Heart left ventricle (tissue), 16 donors: ENCODE measurements at regions not wholly inside any gene's neighbourhood (a gene's known extent, or its start where the extent isn't known, plus 50 kb on each side); places are given as distances from the start of the nearest gene placed in this dataset.

Source experiments
- ATAC-seq, 4 donors: fragments of 200-7000 bp; cut with Tn5 transposase; one replicate each; pipeline ENCODE4 v1.9.1; 2020 to 2022; ENCODE audit warnings: moderate library complexity in 4 of 4, mild to moderate bottlenecking in 3 of 4, moderate number of reproducible peaks in 1 of 4
- DNase-seq, 5 donors: peaks; one replicate each; pipeline ENCODE4 v3.0.0-alpha.2; 2020
- H3K27ac ChIP-seq, 12 donors: fragments of 200-600 bp; sonication (generic) in 4 of 12; one replicate each; pipeline versions ENCODE4 v1.5.0 to v1.8.0; 2016 to 2022; ENCODE audit warnings: mild to moderate bottlenecking in 2 of 12
- H3K27me3 ChIP-seq, 9 donors: fragments of 200-600 bp; sonication (generic) in 2 of 9; one replicate each; pipeline versions ENCODE4 v1.5.1 to v1.8.0; 2016 to 2022; ENCODE audit warnings: mild to moderate bottlenecking in 3 of 9
- H3K36me3 ChIP-seq, 9 donors: fragments of 200-600 bp; sonication (generic) in 2 of 9; one replicate each; pipeline versions ENCODE4 v1.5.0 to v1.8.0; 2018 to 2022; ENCODE audit warnings: mild to moderate bottlenecking in 2 of 9
- H3K4me1 ChIP-seq, 12 donors: fragments of 200-600 bp; sonication (generic) in 4 of 12; one replicate each; pipeline versions ENCODE4 v1.5.0 to v1.8.0; 2016 to 2022; ENCODE audit warnings: mild to moderate bottlenecking in 3 of 12
- H3K4me3 ChIP-seq, 12 donors: fragments of 200-600 bp; sonication (generic) in 4 of 12; one replicate each; pipeline versions ENCODE4 v1.5.0 to v1.8.0; 2017 to 2022; ENCODE audit warnings: mild to moderate bottlenecking in 9 of 12, moderate library complexity in 4 of 12
- H3K9me3 ChIP-seq, 12 donors: fragments of 200-600 bp; sonication (generic) in 4 of 12; one replicate each; pipeline versions ENCODE4 v1.5.0 to v1.8.0; 2016 to 2022; ENCODE audit warnings: mild to moderate bottlenecking in 1 of 12
- CTCF ChIP-seq, 12 donors: fragments of 200-600 bp; sonication (generic) in 4 of 12; IDR thresholded peaks; one replicate each; pipeline versions ENCODE4 v1.5.0 to v1.8.0; 2018 to 2022; ENCODE audit warnings: antibody characterized with exemption in 12 of 12, mild to moderate bottlenecking in 5 of 12
- POLR2A ChIP-seq, 2 donors: fragments of 450-650 bp; IDR thresholded peaks; one replicate each; pipeline ENCODE4 v1.6.1; 2017; ENCODE audit warnings: antibody characterized with exemption in 2 of 2, mild to moderate bottlenecking in 2 of 2, moderate library complexity in 2 of 2
- WGBS, 4 donors: extraction: QIAGEN DNeasy Blood & Tissue Kit in 2 of 4; methylation state at CpG; one replicate each; pipeline versions ENCODE4 v1.1.5 to v1.1.7; 2013 to 2018; 5-methylcytosine and 5-hydroxymethylcytosine counted together
- intact Hi-C, 10 donors: fragments of 100-400 bp; cut with DNase I; formaldehyde crosslinking; loops; one replicate each; pipeline versions ENCODE4 v1.11.1 to v1.14.2; 2022
- donor health status: ischemic (EF 13 %, LVEDD 7.1; RV severe dilation, severe dysfunction).
- donor health status: healthy with polysubstance abuse.
- donor health status: DM: no; HTN: yes; CAD: no.
- donor health status: DM: no; HTN: no; CAD: no.
- donor health status: ischemic (EF 25% LVEDD 6.9; RV normal size, moderate dysfunction).
- donor health status: ischemic (EF 25% LVEDD 5.7; RV mildly dilated, moderate dysfunction).
- donor health status: healthy.
- donor health status: DM: yes; HTN: yes; CAD: no.
- donor health status: ischemic (EF 35%, LVEDD 5.7; RV mildly dilated, moderate dysfunction).
- donor health status: nonischemic (EF 11% LVEDD 7.7; RV severe dilation, severe dysfunction).
- donor health status: DM: yes; HTN: yes; CAD: no.
- donor health status: PGD.
- donor health status: ischemic (EF 29% LVEDD 5.4; RV normal size, mild dysfunction).
- donor health status: nonischemic (EF 23%, LVEDD 6.1; RV moderate dilation, normal function).

GRCh38 chr9:21555911-21556310 is 73.8 kb upstream of the IFNE start:
- no peak for ATAC-seq
- peaks cover 13 to 80% (median 56%) of the 10 kb centered on the region in 9 donors for H3K27me3 ChIP-seq
- no peak overlapping the region for H3K4me3 ChIP-seq
- no peak overlapping the region for H3K27ac ChIP-seq
- intact Hi-C loops: no loop called here
- WGBS, 4 donors: 75 to 94% (median 89%) methylated on average over 5 of the region's 5 CpGs
- TF ChIP-seq POLR2A (IDR thresholded peaks at IDR 0.05) (no peak), CTCF (IDR thresholded peaks at IDR 0.05) (no peak)
- DNase-seq: no peak
- no peaks in the 10 kb centered on the region for H3K9me3 ChIP-seq
- H3K4me1 ChIP-seq: peaks cover 0 to 18% (median 8%) of the 10 kb centered on the region in 12 donors
- H3K36me3 ChIP-seq: no peaks in the 10 kb centered on the region

- no peak for ATAC-seq
- WGBS, 4 donors: 79 to 89% (median 85%) methylated on average over 4 of the region's 4 CpGs
- intact Hi-C loops: no loop called here
- H3K4me1 ChIP-seq: peaks cover 0 to 18% (median 8%) of the 10 kb centered on the region in 12 donors
- peaks cover 13 to 89% (median 60%) of the 10 kb centered on the region in 9 donors for H3K27me3 ChIP-seq
- H3K36me3 ChIP-seq: no peaks in the 10 kb centered on the region
- no peak for TF ChIP-seq POLR2A (IDR thresholded peaks at IDR 0.05)
- no peak for TF ChIP-seq CTCF (IDR thresholded peaks at IDR 0.05)
- no peak for DNase-seq
- H3K27ac ChIP-seq: no peak overlapping the region
- no peaks in the 10 kb centered on the region for H3K9me3 ChIP-seq
- H3K4me3 ChIP-seq: no peak overlapping the region
These were observed 74.7 kb upstream of the IFNE start for GRCh38 chr9:21556581-21557427.

- TF ChIP-seq POLR2A (IDR thresholded peaks at IDR 0.05) (no peak), CTCF (IDR thresholded peaks at IDR 0.05) (no peak)
- H3K27me3 ChIP-seq: peaks cover 13 to 92% (median 63%) of the 10 kb centered on the region in 9 donors
- ATAC-seq: no peak
These were observed 75.3 kb upstream of the IFNE start for GRCh38 chr9:21557428-21557768.

GRCh38 chr9:21558079-21558478 is 76.0 kb upstream of the IFNE start:
- H3K4me3 ChIP-seq: no peak overlapping the region
- no peaks in the 10 kb centered on the region for H3K36me3 ChIP-seq
- no peak overlapping the region for H3K27ac ChIP-seq
- intact Hi-C loops: no loop called here
- ATAC-seq (no peak), DNase-seq (no peak)
- H3K27me3 ChIP-seq: peaks cover 13 to 95% (median 60%) of the 10 kb centered on the region in 9 donors
- H3K9me3 ChIP-seq: no peaks in the 10 kb centered on the region
- WGBS, 4 donors: 34 to 55% (median 44%) methylated on average over 1 of the region's 1 CpG
- TF ChIP-seq POLR2A (IDR thresholded peaks at IDR 0.05) (no peak), CTCF (IDR thresholded peaks at IDR 0.05) (no peak)
- peaks cover 0 to 18% (median 8%) of the 10 kb centered on the region in 12 donors for H3K4me1 ChIP-seq

More at GRCh38 chr9:21557428-21557768, 75.3 kb upstream of the IFNE start:
- 85 to 92% (median 89%) methylated on average over 1 of the region's 1 CpG for WGBS, 4 donors
- Histone ChIP-seq H3K27ac (no peak overlapping the region), H3K9me3 (no peaks in the 10 kb centered on the region), H3K4me1 (peaks cover 0 to 18% (median 8%) of the 10 kb centered on the region in 12 donors), H3K36me3 (no peaks in the 10 kb centered on the region), H3K4me3 (no peak overlapping the region)
- no peak for DNase-seq
- intact Hi-C loops: no loop called here
